ENCODE measurements at regions not wholly inside any gene's neighbourhood (a gene's known extent, or its start where the extent isn't known, plus 50 kb on each side); places are given as distances from the start of the nearest gene placed in this dataset.

DNA sequence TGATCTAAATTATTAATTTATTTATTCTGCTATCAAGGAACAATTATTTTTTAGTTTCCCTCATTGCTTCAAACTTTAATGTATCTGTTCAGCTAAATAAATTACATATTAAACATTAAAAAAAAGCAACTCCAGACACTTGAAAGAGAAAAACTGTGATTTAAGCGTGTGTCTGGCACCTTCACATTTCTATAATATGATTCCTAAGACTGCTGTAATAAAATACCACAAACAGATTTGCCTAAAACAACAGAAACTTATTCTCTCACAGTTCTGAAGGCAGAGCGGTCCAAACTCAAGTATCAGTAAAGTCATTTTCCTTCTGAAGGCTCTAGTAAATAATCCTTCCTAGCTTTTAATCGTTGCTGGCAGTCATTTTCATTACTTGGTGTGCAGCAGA is 580.4 kb upstream of the KCND2 start:
- H3K27ac ChIP-seq (ENCODE audit: control insufficient read depth, insufficient read depth, low read length), result no peak overlapping the region
- no peaks in the 10 kb centered on the region for H4K20me1 ChIP-seq (ENCODE audit: control insufficient read depth, extremely low read depth, insufficient read depth, low read length)
- no peak overlapping the region for H3K9ac ChIP-seq (ENCODE audit: control insufficient read depth, extremely low read depth, insufficient read depth, low read length)
- no peak overlapping the region for H2AFZ ChIP-seq (ENCODE audit: control insufficient read depth, low read length)
- no peaks in the 10 kb centered on the region for H3K36me3 ChIP-seq (ENCODE audit: control insufficient read depth in 2 of 2, extremely low read depth in 1 of 2, insufficient read depth in 2 of 2, low read length in 2 of 2)
- H3K79me2 ChIP-seq (ENCODE audit: control insufficient read depth, insufficient read depth, low read length), result no peaks in the 10 kb centered on the region
- H3K4me1 ChIP-seq (ENCODE audit: control insufficient read depth, extremely low read depth, insufficient read depth, low read length), result no peaks in the 10 kb centered on the region
- no peak overlapping the region for H3K4me3 ChIP-seq (ENCODE audit: control insufficient read depth in 2 of 3, extremely low read depth in 1 of 3, insufficient read depth in 2 of 3, low read depth in 1 of 3, low read length in 3 of 3)
- H3K9me1 ChIP-seq (ENCODE audit: control insufficient read depth, extremely low read depth, insufficient read depth, low read length), result no peaks in the 10 kb centered on the region
- no peak for FAIRE-seq
- TF ChIP-seq EZH2 (IDR thresholded peaks at IDR 0.05; ENCODE audit: low read length), result no peak
- TF ChIP-seq, protein P1, sequence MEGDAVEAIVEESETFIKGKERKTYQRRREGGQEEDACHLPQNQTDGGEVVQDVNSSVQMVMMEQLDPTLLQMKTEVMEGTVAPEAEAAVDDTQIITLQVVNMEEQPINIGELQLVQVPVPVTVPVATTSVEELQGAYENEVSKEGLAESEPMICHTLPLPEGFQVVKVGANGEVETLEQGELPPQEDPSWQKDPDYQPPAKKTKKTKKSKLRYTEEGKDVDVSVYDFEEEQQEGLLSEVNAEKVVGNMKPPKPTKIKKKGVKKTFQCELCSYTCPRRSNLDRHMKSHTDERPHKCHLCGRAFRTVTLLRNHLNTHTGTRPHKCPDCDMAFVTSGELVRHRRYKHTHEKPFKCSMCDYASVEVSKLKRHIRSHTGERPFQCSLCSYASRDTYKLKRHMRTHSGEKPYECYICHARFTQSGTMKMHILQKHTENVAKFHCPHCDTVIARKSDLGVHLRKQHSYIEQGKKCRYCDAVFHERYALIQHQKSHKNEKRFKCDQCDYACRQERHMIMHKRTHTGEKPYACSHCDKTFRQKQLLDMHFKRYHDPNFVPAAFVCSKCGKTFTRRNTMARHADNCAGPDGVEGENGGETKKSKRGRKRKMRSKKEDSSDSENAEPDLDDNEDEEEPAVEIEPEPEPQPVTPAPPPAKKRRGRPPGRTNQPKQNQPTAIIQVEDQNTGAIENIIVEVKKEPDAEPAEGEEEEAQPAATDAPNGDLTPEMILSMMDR (optimal IDR thresholded peaks at IDR 0.05 in 1 of 3, IDR thresholded peaks at IDR 0.05 in 1 of 3, conservative IDR thresholded peaks at IDR 0.05 in 1 of 3; ENCODE audit: extremely low read depth in 1 of 3, insufficient read depth in 2 of 3, low read length in 3 of 3), result no peak
- dilution Hi-C loops (cut with MboI; ENCODE audit: extremely low pct_ligation_motif_present, low sequenced_read_pairs), result no loop called here
- no peaks in the 10 kb centered on the region for H3K27me3 ChIP-seq (ENCODE audit: control insufficient read depth, extremely low read depth, insufficient read depth, low read length)
- DNase-seq (ENCODE audit: low read depth, low spot score), result no peak
- H3K9me3 ChIP-seq (ENCODE audit: control insufficient read depth, low read depth, low read length), result no peaks in the 10 kb centered on the region
- no peak overlapping the region for H3K4me2 ChIP-seq (ENCODE audit: control insufficient read depth, extremely low read depth, insufficient read depth, low read depth, low read length)

GRCh38 chr7:119694506-119694905 is 578.5 kb upstream of the KCND2 start:
- dilution Hi-C loops (cut with MboI; ENCODE audit: extremely low pct_ligation_motif_present, low sequenced_read_pairs), result no loop called here
- no peak overlapping the region for H3K9ac ChIP-seq (ENCODE audit: control insufficient read depth, extremely low read depth, insufficient read depth, low read length)
- no peak overlapping the region for H3K4me2 ChIP-seq (ENCODE audit: control insufficient read depth, extremely low read depth, insufficient read depth, low read depth, low read length)
- no peaks in the 10 kb centered on the region for H3K27me3 ChIP-seq (ENCODE audit: control insufficient read depth, extremely low read depth, insufficient read depth, low read length)
- H3K27ac ChIP-seq (ENCODE audit: control insufficient read depth, insufficient read depth, low read length), result no peak overlapping the region
- TF ChIP-seq, protein P1 (optimal IDR thresholded peaks at IDR 0.05 in 1 of 3, IDR thresholded peaks at IDR 0.05 in 1 of 3, conservative IDR thresholded peaks at IDR 0.05 in 1 of 3; ENCODE audit: extremely low read depth in 1 of 3, insufficient read depth in 2 of 3, low read length in 3 of 3), result no peak
- TF ChIP-seq EZH2 (IDR thresholded peaks at IDR 0.05; ENCODE audit: low read length), result no peak
- no peaks in the 10 kb centered on the region for H3K9me1 ChIP-seq (ENCODE audit: control insufficient read depth, extremely low read depth, insufficient read depth, low read length)
- no peaks in the 10 kb centered on the region for H3K4me1 ChIP-seq (ENCODE audit: control insufficient read depth, extremely low read depth, insufficient read depth, low read length)
- no peaks in the 10 kb centered on the region for H4K20me1 ChIP-seq (ENCODE audit: control insufficient read depth, extremely low read depth, insufficient read depth, low read length)
- no peaks in the 10 kb centered on the region for H3K79me2 ChIP-seq (ENCODE audit: control insufficient read depth, insufficient read depth, low read length)
- no peak overlapping the region for H3K4me3 ChIP-seq (ENCODE audit: control insufficient read depth in 2 of 3, extremely low read depth in 1 of 3, insufficient read depth in 2 of 3, low read depth in 1 of 3, low read length in 3 of 3)
- DNase-seq (ENCODE audit: low read depth, low spot score), result no peak
- no peak overlapping the region for H2AFZ ChIP-seq (ENCODE audit: control insufficient read depth, low read length)
- no peak for FAIRE-seq
- no peaks in the 10 kb centered on the region for H3K9me3 ChIP-seq (ENCODE audit: control insufficient read depth, low read depth, low read length)
- H3K36me3 ChIP-seq (ENCODE audit: control insufficient read depth in 2 of 2, extremely low read depth in 1 of 2, insufficient read depth in 2 of 2, low read length in 2 of 2), result no peaks in the 10 kb centered on the region

Measured in keratinocyte (primary cell).